GM12872 (cell line): ENCODE measurements at regions not wholly inside any gene's neighbourhood (a gene's known extent, or its start where the extent isn't known, plus 50 kb on each side); places are given as distances from the start of the nearest gene placed in this dataset.

Source experiments
- CTCF ChIP-seq: IDR thresholded peaks from 3 replicates; pipeline ENCODE4 v1.5.1; 2011; ENCODE audit warnings: low read depth, mild to moderate bottlenecking, low read length, moderate library complexity; ENCODE audit not compliant: insufficient read depth

- TF ChIP-seq CTCF = no peak
These were observed 50.3 kb upstream of the PPP2R3A start for GRCh38 chr3:135915206-135915605.
